H1 (cell line): ENCODE measurements at regions not wholly inside any gene's neighbourhood (a gene's known extent, or its start where the extent isn't known, plus 50 kb on each side); places are given as distances from the start of the nearest gene placed in this dataset.

ENCODE experiments used
- CTCF ChIP-seq, 3 experiments: IDR thresholded peaks; 1 replicate in 2 of 3; 2 replicates in 1 of 3; pipeline versions ENCODE4 v1.5.1 to v1.6.1; 2011; ENCODE audit warnings: low read length in 3 of 3, mild to moderate bottlenecking in 3 of 3, inconsistent platforms in 2 of 3, low read depth in 1 of 3, moderate library complexity in 1 of 3; ENCODE audit not compliant: insufficient read depth in 1 of 3; ENCODE audit errors: control extremely low read depth in 1 of 3
- EZH2 ChIP-seq: fragments of 200-600 bp; sonication (generic); IDR thresholded peaks from 2 replicates; pipeline ENCODE4 v1.7.1; 2012; ENCODE audit warnings: low read depth, mild to moderate bottlenecking, moderate library complexity, low read length, inconsistent platforms; ENCODE audit not compliant: severe bottlenecking
- MAFK ChIP-seq: IDR thresholded peaks from 2 replicates; pipeline ENCODE4 v1.6.1; 2012; ENCODE audit warnings: low read depth, mild to moderate bottlenecking, improper control_type of control experiment, low read length
- NRF1 ChIP-seq: IDR thresholded peaks from 2 replicates; pipeline ENCODE4 v1.6.1; 2011; ENCODE audit warnings: mild to moderate bottlenecking, low read depth, low read length, improper control_type of control experiment
- POLR2AphosphoS5 ChIP-seq: IDR thresholded peaks from 2 replicates; pipeline ENCODE4 v1.6.1; 2011; ENCODE audit warnings: low read depth, low read length
- RBBP5 ChIP-seq: IDR thresholded peaks from 2 replicates; pipeline ENCODE4 v1.7.1; 2012; ENCODE audit warnings: low read depth, mild to moderate bottlenecking, inconsistent platforms, low read length, moderate library complexity, borderline replicate concordance
- RXRA ChIP-seq: IDR thresholded peaks from 2 replicates; pipeline ENCODE4 v1.6.1; 2011; ENCODE audit warnings: low read depth, mild to moderate bottlenecking, low read length, moderate library complexity; ENCODE audit not compliant: insufficient read depth
- TF ChIP-seq, protein P1 (sequence below): IDR thresholded peaks from 2 replicates; pipeline ENCODE4 v1.6.1; 2011; ENCODE audit warnings: low read depth, mild to moderate bottlenecking, low read length; ENCODE audit not compliant: insufficient read depth

- no peak for TF ChIP-seq CTCF (IDR thresholded peaks at IDR 0.05; ENCODE audit: control extremely low read depth in 1 of 3, insufficient read depth in 1 of 3, low read depth in 1 of 3, low read length in 3 of 3)
- TF ChIP-seq POLR2AphosphoS5, result no peak
- no peak for TF ChIP-seq RBBP5
- TF ChIP-seq, protein P1, sequence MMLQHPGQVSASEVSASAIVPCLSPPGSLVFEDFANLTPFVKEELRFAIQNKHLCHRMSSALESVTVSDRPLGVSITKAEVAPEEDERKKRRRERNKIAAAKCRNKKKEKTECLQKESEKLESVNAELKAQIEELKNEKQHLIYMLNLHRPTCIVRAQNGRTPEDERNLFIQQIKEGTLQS, result no peak
- TF ChIP-seq EZH2, result no peak
- no peak for TF ChIP-seq MAFK
- no peak for TF ChIP-seq NRF1
- TF ChIP-seq RXRA, result no peak
Observed at GRCh38 chr19:27529158-27529557, 1683.8 kb downstream of the UQCRFS1 start.
